ENCODE measurements at regions not wholly inside any gene's neighbourhood (a gene's known extent, or its start where the extent isn't known, plus 50 kb on each side); places are given as distances from the start of the nearest gene placed in this dataset.

DNA sequence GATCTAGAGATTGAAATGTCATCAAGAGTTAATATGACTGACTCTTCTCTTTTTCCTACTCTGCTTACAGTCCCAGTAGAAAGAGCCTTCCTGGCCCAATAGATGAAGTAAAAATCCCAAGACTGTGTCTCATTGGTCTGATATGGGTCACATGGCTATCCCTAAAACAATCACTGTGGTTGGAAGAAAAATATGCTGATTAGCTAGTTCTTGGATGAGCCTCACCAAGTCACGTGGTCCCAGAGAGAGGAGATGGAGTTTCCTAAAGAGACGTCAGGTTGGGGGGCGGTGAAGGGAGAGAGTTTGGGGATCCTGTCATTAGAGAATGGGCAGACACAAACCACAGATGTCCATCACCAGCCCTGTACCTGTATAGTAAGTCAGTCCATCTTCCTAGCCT, 466.3 kb downstream of the HAPSTR1 start:
- Histone ChIP-seq H2AK5ac (ENCODE audit: low read length) (no peak overlapping the region), H3K4me1 (ENCODE audit: control insufficient read depth in 1 of 2, insufficient read depth in 2 of 2, low read length in 2 of 2) (peaks cover 0 to 4% of the 10 kb centered on the region in 2 experiments), H2BK120ac (ENCODE audit: insufficient read depth, low read length, poor library complexity) (no peak overlapping the region), H4K12ac (ENCODE audit: low read depth, low read length) (no peak overlapping the region), H2BK12ac (ENCODE audit: low read length) (no peak overlapping the region), H3K27ac (ENCODE audit: low read depth, low read length) (no peak overlapping the region), H3K18ac (ENCODE audit: low read length) (no peak overlapping the region), H3K4me3 (ENCODE audit: low read depth, low read length) (no peak overlapping the region), H3K4me2 (ENCODE audit: low read length) (no peak overlapping the region), H3K23ac (ENCODE audit: low read length) (no peak overlapping the region), H2BK5ac (ENCODE audit: low read depth, low read length, poor library complexity) (no peak overlapping the region), H2AFZ (ENCODE audit: insufficient read depth, low read length, poor library complexity) (no peak overlapping the region), H3K79me2 (ENCODE audit: control insufficient read depth, insufficient read depth, low read length, poor library complexity) (no peaks in the 10 kb centered on the region), H3K79me1 (ENCODE audit: low read length) (no peaks in the 10 kb centered on the region), H3K4ac (ENCODE audit: low read depth, low read length) (no peak overlapping the region), H3K9me3 (ENCODE audit: insufficient read depth, low read depth, low read length) (no peaks in the 10 kb centered on the region), H4K91ac (ENCODE audit: low read depth, low read length) (no peak overlapping the region), H3K14ac (ENCODE audit: low read length) (no peak overlapping the region), H3K27me3 (ENCODE audit: insufficient read depth, low read length) (no peaks in the 10 kb centered on the region), H3K9ac (ENCODE audit: low read length) (no peak overlapping the region), H4K8ac (ENCODE audit: low read depth, low read length) (no peak overlapping the region), H3K36me3 (ENCODE audit: control insufficient read depth in 1 of 2, insufficient read depth in 2 of 2, low read length in 2 of 2) (no peaks in the 10 kb centered on the region)
- DNase-seq: no peak
- WGBS (ENCODE audit: extremely low coverage, insufficient coverage, insufficient read length): no CpG with 5 or more reads among the region's 3 CpGs

- no peak overlapping the region for H3K14ac ChIP-seq (ENCODE audit: low read length)
- H3K9me3 ChIP-seq (ENCODE audit: insufficient read depth, low read depth, low read length): no peaks in the 10 kb centered on the region
- DNase-seq: no peak
- no peak overlapping the region for H3K9ac ChIP-seq (ENCODE audit: low read length)
- no CpG with 5 or more reads among the region's 6 CpGs for WGBS (ENCODE audit: extremely low coverage, insufficient coverage, insufficient read length)
- H3K4me2 ChIP-seq (ENCODE audit: low read length): no peak overlapping the region
- H4K8ac ChIP-seq (ENCODE audit: low read depth, low read length): no peak overlapping the region
- H3K23ac ChIP-seq (ENCODE audit: low read length): no peak overlapping the region
- H4K12ac ChIP-seq (ENCODE audit: low read depth, low read length): no peak overlapping the region
- no peak overlapping the region for H3K4me3 ChIP-seq (ENCODE audit: low read depth, low read length)
- H2AFZ ChIP-seq (ENCODE audit: insufficient read depth, low read length, poor library complexity): no peak overlapping the region
- no peak overlapping the region for H3K4ac ChIP-seq (ENCODE audit: low read depth, low read length)
- H2AK5ac ChIP-seq (ENCODE audit: low read length): no peak overlapping the region
- H3K27me3 ChIP-seq (ENCODE audit: insufficient read depth, low read length): no peaks in the 10 kb centered on the region
- H3K79me1 ChIP-seq (ENCODE audit: low read length): no peaks in the 10 kb centered on the region
- no peak overlapping the region for H3K27ac ChIP-seq (ENCODE audit: low read depth, low read length)
- H3K79me2 ChIP-seq (ENCODE audit: control insufficient read depth, insufficient read depth, low read length, poor library complexity): no peaks in the 10 kb centered on the region
- no peak overlapping the region for H2BK12ac ChIP-seq (ENCODE audit: low read length)
- H4K91ac ChIP-seq (ENCODE audit: low read depth, low read length): no peak overlapping the region
- H2BK120ac ChIP-seq (ENCODE audit: insufficient read depth, low read length, poor library complexity): no peak overlapping the region
- no peak overlapping the region for H3K18ac ChIP-seq (ENCODE audit: low read length)
- peaks cover 0 to 2% of the 10 kb centered on the region in 2 experiments for H3K4me1 ChIP-seq (ENCODE audit: control insufficient read depth in 1 of 2, insufficient read depth in 2 of 2, low read length in 2 of 2)
- no peak overlapping the region for H2BK5ac ChIP-seq (ENCODE audit: low read depth, low read length, poor library complexity)
- no peaks in the 10 kb centered on the region for H3K36me3 ChIP-seq (ENCODE audit: control insufficient read depth in 1 of 2, insufficient read depth in 2 of 2, low read length in 2 of 2)
Observed at GRCh38 chr16:9566099-9566498, 474.7 kb downstream of the HAPSTR1 start.

DNA sequence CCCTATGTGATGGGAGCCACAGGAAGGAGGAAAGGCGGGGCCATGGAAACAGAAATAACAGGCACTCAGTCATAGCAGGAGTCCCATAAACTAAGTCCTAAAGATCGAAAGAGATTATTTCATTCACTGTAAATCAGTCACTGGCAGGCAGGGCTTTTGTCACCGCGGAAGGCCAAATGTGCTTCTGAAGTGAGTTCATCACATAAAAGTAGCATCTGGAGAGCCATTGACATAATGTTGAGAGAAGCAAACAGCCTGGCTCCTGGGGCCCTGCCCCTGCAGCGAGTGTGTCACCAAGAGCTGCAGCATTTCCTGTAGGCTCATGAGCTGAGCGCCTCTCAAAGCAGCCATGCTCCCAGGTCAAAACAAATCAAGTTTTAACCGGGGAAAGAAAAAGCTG, 476.2 kb downstream of the HAPSTR1 start:
- no peaks in the 10 kb centered on the region for H3K9me3 ChIP-seq (ENCODE audit: insufficient read depth, low read depth, low read length)
- H4K8ac ChIP-seq (ENCODE audit: low read depth, low read length): no peak overlapping the region
- H3K9ac ChIP-seq (ENCODE audit: low read length): no peak overlapping the region
- no CpG with 5 or more reads among the region's 7 CpGs for WGBS (ENCODE audit: extremely low coverage, insufficient coverage, insufficient read length)
- no peak overlapping the region for H3K18ac ChIP-seq (ENCODE audit: low read length)
- no peaks in the 10 kb centered on the region for H3K27me3 ChIP-seq (ENCODE audit: insufficient read depth, low read length)
- H2BK12ac ChIP-seq (ENCODE audit: low read length): no peak overlapping the region
- H3K79me2 ChIP-seq (ENCODE audit: control insufficient read depth, insufficient read depth, low read length, poor library complexity): no peaks in the 10 kb centered on the region
- no peak overlapping the region for H3K23ac ChIP-seq (ENCODE audit: low read length)
- H2AK5ac ChIP-seq (ENCODE audit: low read length): no peak overlapping the region
- peaks cover 0 to 2% of the 10 kb centered on the region in 2 experiments for H3K4me1 ChIP-seq (ENCODE audit: control insufficient read depth in 1 of 2, insufficient read depth in 2 of 2, low read length in 2 of 2)
- no peak overlapping the region for H3K14ac ChIP-seq (ENCODE audit: low read length)
- H2BK5ac ChIP-seq (ENCODE audit: low read depth, low read length, poor library complexity): no peak overlapping the region
- no peak overlapping the region for H4K91ac ChIP-seq (ENCODE audit: low read depth, low read length)
- no peak overlapping the region for H3K4me3 ChIP-seq (ENCODE audit: low read depth, low read length)
- no peaks in the 10 kb centered on the region for H3K79me1 ChIP-seq (ENCODE audit: low read length)
- no peak overlapping the region for H3K4ac ChIP-seq (ENCODE audit: low read depth, low read length)
- no peak overlapping the region for H4K12ac ChIP-seq (ENCODE audit: low read depth, low read length)
- peak in 1 of 2 donors; percentile 12 for DNase-seq
- H3K36me3 ChIP-seq (ENCODE audit: control insufficient read depth in 1 of 2, insufficient read depth in 2 of 2, low read length in 2 of 2): no peaks in the 10 kb centered on the region
- no peak overlapping the region for H2AFZ ChIP-seq (ENCODE audit: insufficient read depth, low read length, poor library complexity)
- H3K27ac ChIP-seq (ENCODE audit: low read depth, low read length): no peak overlapping the region
- no peak overlapping the region for H2BK120ac ChIP-seq (ENCODE audit: insufficient read depth, low read length, poor library complexity)
- H3K4me2 ChIP-seq (ENCODE audit: low read length): no peak overlapping the region

- no peak overlapping the region for H2BK12ac ChIP-seq (ENCODE audit: low read length)
- H2BK120ac ChIP-seq (ENCODE audit: insufficient read depth, low read length, poor library complexity): no peak overlapping the region
- H3K4me3 ChIP-seq (ENCODE audit: low read depth, low read length): no peak overlapping the region
- H3K23ac ChIP-seq (ENCODE audit: low read length): no peak overlapping the region
- H3K9ac ChIP-seq (ENCODE audit: low read length): no peak overlapping the region
- no peaks in the 10 kb centered on the region for H3K9me3 ChIP-seq (ENCODE audit: insufficient read depth, low read depth, low read length)
- H3K27ac ChIP-seq (ENCODE audit: low read depth, low read length): no peak overlapping the region
- H3K4me1 ChIP-seq (ENCODE audit: control insufficient read depth in 1 of 2, insufficient read depth in 2 of 2, low read length in 2 of 2): peaks cover 0 to 2% of the 10 kb centered on the region in 2 experiments
- no peak overlapping the region for H2AK5ac ChIP-seq (ENCODE audit: low read length)
- no CpG with 5 or more reads among the region's 2 CpGs for WGBS (ENCODE audit: extremely low coverage, insufficient coverage, insufficient read length)
- no peaks in the 10 kb centered on the region for H3K36me3 ChIP-seq (ENCODE audit: control insufficient read depth in 1 of 2, insufficient read depth in 2 of 2, low read length in 2 of 2)
- H2BK5ac ChIP-seq (ENCODE audit: low read depth, low read length, poor library complexity): no peak overlapping the region
- H3K4me2 ChIP-seq (ENCODE audit: low read length): no peak overlapping the region
- H4K8ac ChIP-seq (ENCODE audit: low read depth, low read length): no peak overlapping the region
- no peaks in the 10 kb centered on the region for H3K79me2 ChIP-seq (ENCODE audit: control insufficient read depth, insufficient read depth, low read length, poor library complexity)
- no peak overlapping the region for H3K4ac ChIP-seq (ENCODE audit: low read depth, low read length)
- no peak overlapping the region for H3K14ac ChIP-seq (ENCODE audit: low read length)
- H3K27me3 ChIP-seq (ENCODE audit: insufficient read depth, low read length): no peaks in the 10 kb centered on the region
- no peak overlapping the region for H3K18ac ChIP-seq (ENCODE audit: low read length)
- no peak overlapping the region for H4K91ac ChIP-seq (ENCODE audit: low read depth, low read length)
- H4K12ac ChIP-seq (ENCODE audit: low read depth, low read length): no peak overlapping the region
- H3K79me1 ChIP-seq (ENCODE audit: low read length): no peaks in the 10 kb centered on the region
- DNase-seq: no peak
- H2AFZ ChIP-seq (ENCODE audit: insufficient read depth, low read length, poor library complexity): no peak overlapping the region
Observed at GRCh38 chr16:9568261-9568660, 476.8 kb downstream of the HAPSTR1 start.
